IPS-NIHi11 (cell line): ENCODE measurements at regions not wholly inside any gene's neighbourhood (a gene's known extent, or its start where the extent isn't known, plus 50 kb on each side); places are given as distances from the start of the nearest gene placed in this dataset.
"Not testable (repeated sequence)": the region's sequence is repeated elsewhere in the genome, so short reads cannot be mapped to it uniquely, and the experiment has no call there.

Experiments used
- DNase-seq: peaks from one replicate; pipeline ENCODE4 v3.0.0; 2012; ENCODE audit warnings: mixed read lengths, low spot score

GRCh38 chr7:25069900-25070443, 55.1 kb downstream of the CYCS start:
- peak; percentile 83 for DNase-seq

- no peak for DNase-seq
Observed at GRCh38 chr7:25068502-25069213, 56.4 kb downstream of the CYCS start.

- no peak for DNase-seq
Observed at GRCh38 chr7:25067726-25068501, 57.1 kb downstream of the CYCS start.

- no peak for DNase-seq
Observed at GRCh38 chr7:25066253-25066652, 58.8 kb downstream of the CYCS start.

GRCh38 chr7:25062380-25062779, 62.7 kb downstream of the CYCS start:
- DNase-seq: no peak

GRCh38 chr7:25060487-25061055, 64.5 kb downstream of the CYCS start:
- DNase-seq: no peak

- no peak for DNase-seq
Observed at GRCh38 chr7:25059576-25059975, 65.5 kb downstream of the CYCS start.

GRCh38 chr7:25056368-25056767, 68.7 kb downstream of the CYCS start:
- no peak for DNase-seq

- no peak for DNase-seq
Observed at GRCh38 chr7:25055520-25056220, 69.4 kb downstream of the CYCS start.

GRCh38 chr7:25054819-25055519, 70.1 kb downstream of the CYCS start:
- no peak for DNase-seq

- no peak for DNase-seq
Observed at GRCh38 chr7:25050223-25050622, 70.2 kb upstream of the OSBPL3 start.

- DNase-seq: no peak
Observed at GRCh38 chr7:25048444-25048834, 68.5 kb upstream of the OSBPL3 start.

GRCh38 chr7:25047571-25048443, 67.8 kb upstream of the OSBPL3 start:
- DNase-seq: not testable (repeated sequence)

- DNase-seq: no peak
Observed at GRCh38 chr7:25037325-25037724, 57.3 kb upstream of the OSBPL3 start.

GRCh38 chr7:25035274-25035673, 55.3 kb upstream of the OSBPL3 start:
- DNase-seq: no peak

- DNase-seq: no peak
Observed at GRCh38 chr7:25034136-25034535, 54.2 kb upstream of the OSBPL3 start.

GRCh38 chr7:25032774-25033743, 53.1 kb upstream of the OSBPL3 start:
- DNase-seq: no peak

GRCh38 chr7:25031432-25031831, 51.5 kb upstream of the OSBPL3 start:
- DNase-seq: no peak

- DNase-seq: no peak
Observed at GRCh38 chr7:25031007-25031406, 51.0 kb upstream of the OSBPL3 start.
